ENCODE measurements at regions not wholly inside any gene's neighbourhood (a gene's known extent, or its start where the extent isn't known, plus 50 kb on each side); places are given as distances from the start of the nearest gene placed in this dataset.

DNA sequence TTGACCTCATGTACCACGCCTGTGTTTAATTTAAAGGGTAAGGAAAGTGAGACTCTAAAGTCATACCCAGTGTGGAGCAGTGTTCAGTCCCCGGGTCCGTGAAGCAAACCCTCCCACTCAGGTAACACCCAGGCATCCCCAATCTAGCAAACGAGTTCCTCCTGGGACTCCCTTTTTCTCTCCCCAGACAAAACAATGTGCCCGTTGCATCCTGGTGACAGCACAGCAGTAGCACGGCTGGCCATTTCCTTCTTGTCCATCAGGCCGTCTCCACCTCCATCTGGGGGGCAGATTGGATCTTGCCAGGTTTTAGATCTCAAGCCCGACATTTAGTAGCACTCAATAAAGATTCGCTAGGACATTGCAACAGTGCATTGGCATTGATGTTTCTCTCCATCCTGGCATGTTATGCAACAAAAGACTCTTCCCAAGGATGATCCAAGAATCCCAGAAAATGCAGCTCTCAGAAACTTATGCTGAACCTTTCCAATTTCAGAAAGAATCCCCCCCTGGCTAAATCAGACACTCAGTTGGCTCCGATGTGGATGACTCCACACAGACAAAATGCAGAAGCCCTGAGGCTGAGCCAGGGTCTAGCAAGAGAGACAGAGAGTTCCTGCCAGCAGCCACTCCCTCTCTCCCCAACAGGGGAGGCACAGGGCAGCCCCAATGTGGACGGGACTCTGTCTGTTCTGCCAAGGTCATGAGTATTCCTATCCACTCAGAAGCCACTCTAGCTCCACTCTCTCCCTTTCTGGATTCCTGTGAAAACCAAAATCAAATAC lies 274.5 kb upstream of the MGMT start:
- TF ChIP-seq, protein P1, sequence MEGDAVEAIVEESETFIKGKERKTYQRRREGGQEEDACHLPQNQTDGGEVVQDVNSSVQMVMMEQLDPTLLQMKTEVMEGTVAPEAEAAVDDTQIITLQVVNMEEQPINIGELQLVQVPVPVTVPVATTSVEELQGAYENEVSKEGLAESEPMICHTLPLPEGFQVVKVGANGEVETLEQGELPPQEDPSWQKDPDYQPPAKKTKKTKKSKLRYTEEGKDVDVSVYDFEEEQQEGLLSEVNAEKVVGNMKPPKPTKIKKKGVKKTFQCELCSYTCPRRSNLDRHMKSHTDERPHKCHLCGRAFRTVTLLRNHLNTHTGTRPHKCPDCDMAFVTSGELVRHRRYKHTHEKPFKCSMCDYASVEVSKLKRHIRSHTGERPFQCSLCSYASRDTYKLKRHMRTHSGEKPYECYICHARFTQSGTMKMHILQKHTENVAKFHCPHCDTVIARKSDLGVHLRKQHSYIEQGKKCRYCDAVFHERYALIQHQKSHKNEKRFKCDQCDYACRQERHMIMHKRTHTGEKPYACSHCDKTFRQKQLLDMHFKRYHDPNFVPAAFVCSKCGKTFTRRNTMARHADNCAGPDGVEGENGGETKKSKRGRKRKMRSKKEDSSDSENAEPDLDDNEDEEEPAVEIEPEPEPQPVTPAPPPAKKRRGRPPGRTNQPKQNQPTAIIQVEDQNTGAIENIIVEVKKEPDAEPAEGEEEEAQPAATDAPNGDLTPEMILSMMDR (IDR thresholded peaks at IDR 0.05): no peak
- TF ChIP-seq POLR2A (IDR thresholded peaks at IDR 0.05): no peak
